Panc1 (cell line): ENCODE measurements at regions not wholly inside any gene's neighbourhood (a gene's known extent, or its start where the extent isn't known, plus 50 kb on each side); places are given as distances from the start of the nearest gene placed in this dataset.

Source experiments
- ATAC-seq: fragments of 200-7000 bp; cut with Tn5 transposase; 2 replicates; pipeline ENCODE4 v1.9.1; 2020; ENCODE audit warnings: mild to moderate bottlenecking, moderate library complexity
- BruUV-seq: library from RNA; stranded (reverse); fragments of 400-500 nt; replicated peaks from 2 replicates; lab custom pipeline; 2021; lab: Mats Ljungman, UMichigan
- CTCF ChIA-PET: fragments of 300-600 bp; sonication (Branson Sonifier 250); formaldehyde crosslinking; loops from one replicate; lab custom pipeline; 2022; ENCODE audit warnings: antibody characterized with exemption; lab: Charles Lee
- POLR2A ChIA-PET: fragments of 300-600 bp; sonication (Branson Sonifier 250); formaldehyde crosslinking; loops from one replicate; lab custom pipeline; 2022; ENCODE audit warnings: antibody characterized with exemption; lab: Charles Lee
- DNase-seq: peaks from one replicate; pipeline ENCODE4 v3.0.0-alpha.2; 2010; ENCODE audit warnings: low read depth, low spot score
- H3K27ac ChIP-seq: 2 replicates; pipeline ENCODE4 v1.5.1; 2011; ENCODE audit warnings: mild to moderate bottlenecking, low read length, inconsistent platforms
- H3K27me3 ChIP-seq: fragments of 200-500 bp; sonication (Bioruptor generic); 2 replicates; pipeline ENCODE4 v1.6.0; 2014; ENCODE audit warnings: low read length, inconsistent platforms; ENCODE audit not compliant: control insufficient read depth, insufficient read depth
- H3K36me3 ChIP-seq: fragments of 200-500 bp; sonication (Bioruptor generic); 2 replicates; pipeline ENCODE4 v1.5.1; 2014; ENCODE audit warnings: inconsistent platforms, mild to moderate bottlenecking, low read length, moderate library complexity; ENCODE audit not compliant: control insufficient read depth, insufficient read depth
- H3K4me1 ChIP-seq: 2 replicates; pipeline ENCODE4 v1.5.1; 2011; ENCODE audit warnings: inconsistent platforms, mild to moderate bottlenecking, low read length, moderate library complexity; ENCODE audit not compliant: control insufficient read depth, insufficient read depth
- H3K4me3 ChIP-seq, 2 experiments: 2 replicates each; pipeline ENCODE4 v1.5.1; 2011 to 2012; ENCODE audit warnings: low read depth in 2 of 2, low read length in 2 of 2, mild to moderate bottlenecking in 2 of 2, inconsistent platforms in 1 of 2, moderate library complexity in 1 of 2
- H3K9me3 ChIP-seq: fragments of 200-500 bp; sonication (Bioruptor generic); 2 replicates; pipeline ENCODE4 v1.5.1; 2014; ENCODE audit warnings: low read depth, mild to moderate bottlenecking, inconsistent platforms, low read length, moderate library complexity; ENCODE audit not compliant: control insufficient read depth, insufficient read depth
- POLR2AphosphoS5 ChIP-seq: IDR thresholded peaks from 2 replicates; pipeline ENCODE4 v1.6.1; 2012; ENCODE audit warnings: mild to moderate bottlenecking, low read depth, low read length, moderate library complexity
- REST ChIP-seq, 2 experiments: IDR thresholded peaks; 2 replicates each; pipeline ENCODE4 v1.6.1; 2011 to 2012; ENCODE audit warnings: low read depth in 2 of 2, control low read depth in 1 of 2, low read length in 1 of 2, mild to moderate bottlenecking in 1 of 2, moderate library complexity in 1 of 2; ENCODE audit not compliant: insufficient read depth in 1 of 2
- SIN3A ChIP-seq: IDR thresholded peaks from 2 replicates; pipeline ENCODE4 v1.6.1; 2012; ENCODE audit warnings: low read depth, mild to moderate bottlenecking, low read length, moderate library complexity, borderline replicate concordance; ENCODE audit not compliant: insufficient read depth
- TCF7L2 ChIP-seq: IDR thresholded peaks from 2 replicates; pipeline ENCODE4 v1.6.1; 2011; ENCODE audit warnings: mild to moderate bottlenecking, low read depth, low read length, inconsistent platforms
- in situ Hi-C: cut with HindIII; loops from 2 replicates; pipeline ENCODE4 v1.10.0; 2016; ENCODE audit warnings: low sequenced_read_pairs, low pct_unique_long_range_greater_than_20kb
- intact Hi-C: fragments of 100-400 bp; cut with micrococcal nuclease; formaldehyde crosslinking; loops from one replicate; pipeline ENCODE4 v1.10.0; 2022; ENCODE audit not compliant: unreplicated experiment
- TF ChIP-seq, protein P1 (sequence below): fragments of 450-650 bp; IDR thresholded peaks from 2 replicates; pipeline ENCODE4 v1.5.1; 2017; ENCODE audit warnings: mild to moderate bottlenecking

DNA sequence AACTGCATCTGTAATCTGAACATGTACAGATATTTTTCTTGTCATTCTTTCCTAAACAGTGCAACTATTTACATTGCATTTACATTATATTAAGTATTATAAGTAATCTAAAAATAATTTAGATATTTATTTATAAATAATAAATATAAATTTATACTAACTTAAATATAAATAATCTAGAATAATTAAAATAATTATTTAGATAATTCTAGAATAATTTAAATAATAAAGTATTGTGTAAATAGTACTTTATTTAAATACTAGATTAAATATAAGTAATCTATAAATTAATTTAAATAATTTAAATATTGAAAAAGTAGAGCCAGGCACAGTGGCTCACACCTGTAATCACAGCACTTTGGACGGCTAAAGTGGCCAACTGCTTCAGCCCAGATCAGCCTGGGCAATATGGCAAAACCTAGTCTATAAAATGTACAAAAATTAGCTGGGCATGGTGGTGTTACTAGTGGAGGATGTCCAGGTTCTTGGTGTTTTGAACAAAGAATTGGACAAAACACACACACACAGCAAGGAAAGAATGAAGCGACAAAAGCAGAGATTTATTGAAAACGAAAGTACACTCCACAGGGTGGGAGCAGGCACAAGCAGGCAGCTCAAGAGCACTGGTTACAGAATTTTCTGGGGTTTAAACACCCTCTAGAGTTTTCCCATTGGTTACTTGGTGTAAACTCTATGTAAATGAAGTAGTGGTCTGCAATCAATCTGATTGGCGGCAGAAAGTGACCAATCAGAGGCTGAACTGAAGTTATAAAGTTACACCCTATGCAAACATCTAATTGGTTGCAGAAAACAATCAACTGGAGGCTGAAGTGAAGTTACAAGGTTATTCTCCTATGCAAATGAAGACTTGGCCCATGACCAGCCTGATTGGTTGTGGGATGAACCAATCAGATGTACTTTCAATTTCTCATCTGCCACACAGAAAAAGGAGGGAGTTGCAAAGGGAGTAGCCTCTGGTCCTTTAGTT is 100.2 kb upstream of the SP4 start:
- CTCF ChIA-PET, result no interaction called here

DNA sequence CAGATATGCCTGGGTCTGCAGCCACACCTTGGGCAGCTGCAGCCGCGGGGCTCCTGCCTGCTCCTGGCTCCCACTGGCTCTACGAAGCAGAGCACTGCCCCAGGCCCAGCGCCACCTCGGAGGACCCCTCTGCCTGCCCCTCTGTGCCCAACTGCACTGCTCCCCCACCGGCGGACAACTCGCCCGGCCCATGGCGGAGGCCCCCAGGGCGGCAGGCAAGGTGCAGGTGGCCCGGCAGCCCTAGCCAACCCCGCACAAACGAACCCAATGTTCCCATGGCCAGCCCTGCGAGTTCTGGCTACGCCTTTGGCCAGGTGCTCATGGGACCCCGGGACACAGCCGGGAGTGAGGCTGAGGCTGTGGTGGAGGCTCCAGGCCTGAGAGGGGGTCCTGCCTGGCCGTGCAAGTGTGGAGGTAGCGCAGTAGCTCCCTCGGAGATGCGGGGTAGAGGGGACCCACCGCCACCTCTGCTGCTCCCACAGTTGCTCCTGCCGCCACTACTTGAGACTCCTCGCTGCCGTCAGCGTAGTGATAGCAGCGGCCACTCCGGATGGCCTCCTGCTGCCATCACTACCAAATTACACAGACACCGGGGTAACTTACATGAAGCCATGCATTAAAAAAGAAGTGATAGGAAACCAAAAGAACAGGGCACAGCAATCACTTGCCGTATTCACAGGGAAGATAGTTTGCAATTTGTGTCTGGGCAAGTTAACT is 97.3 kb upstream of the SP4 start:
- Histone ChIP-seq H3K4me1 (no peaks in the 10 kb centered on the region), H3K27ac (no peak overlapping the region), H3K4me3 (no peak overlapping the region), H3K9me3 (no peaks in the 10 kb centered on the region), H3K27me3 (peaks cover 3% of the 10 kb centered on the region; the same call in 1 of the 2 replicates), H3K36me3 (no peaks in the 10 kb centered on the region)
- ATAC-seq (no peak), DNase-seq (no peak)
- ChIA-PET CTCF (no interaction called here), POLR2A (no interaction called here)
- BruUV-seq, result no TSS peak
- intact Hi-C loops (no loop called here), in situ Hi-C loops (no loop called here)
- TF ChIP-seq SIN3A, result no peak
- TF ChIP-seq POLR2AphosphoS5, result no peak
- no peak for TF ChIP-seq REST (IDR thresholded peaks at IDR 0.05; ENCODE audit: insufficient read depth in 1 of 2, low read depth in 2 of 2, low read length in 1 of 2)
- TF ChIP-seq, protein P1, sequence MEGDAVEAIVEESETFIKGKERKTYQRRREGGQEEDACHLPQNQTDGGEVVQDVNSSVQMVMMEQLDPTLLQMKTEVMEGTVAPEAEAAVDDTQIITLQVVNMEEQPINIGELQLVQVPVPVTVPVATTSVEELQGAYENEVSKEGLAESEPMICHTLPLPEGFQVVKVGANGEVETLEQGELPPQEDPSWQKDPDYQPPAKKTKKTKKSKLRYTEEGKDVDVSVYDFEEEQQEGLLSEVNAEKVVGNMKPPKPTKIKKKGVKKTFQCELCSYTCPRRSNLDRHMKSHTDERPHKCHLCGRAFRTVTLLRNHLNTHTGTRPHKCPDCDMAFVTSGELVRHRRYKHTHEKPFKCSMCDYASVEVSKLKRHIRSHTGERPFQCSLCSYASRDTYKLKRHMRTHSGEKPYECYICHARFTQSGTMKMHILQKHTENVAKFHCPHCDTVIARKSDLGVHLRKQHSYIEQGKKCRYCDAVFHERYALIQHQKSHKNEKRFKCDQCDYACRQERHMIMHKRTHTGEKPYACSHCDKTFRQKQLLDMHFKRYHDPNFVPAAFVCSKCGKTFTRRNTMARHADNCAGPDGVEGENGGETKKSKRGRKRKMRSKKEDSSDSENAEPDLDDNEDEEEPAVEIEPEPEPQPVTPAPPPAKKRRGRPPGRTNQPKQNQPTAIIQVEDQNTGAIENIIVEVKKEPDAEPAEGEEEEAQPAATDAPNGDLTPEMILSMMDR, result no peak

More for the DNA sequence above, 100.2 kb upstream of the SP4 start:
- Histone ChIP-seq H3K4me3 (no peak overlapping the region), H3K4me1 (no peaks in the 10 kb centered on the region), H3K9me3 (no peaks in the 10 kb centered on the region), H3K27me3 (peaks cover 3% of the 10 kb centered on the region; the same call in 1 of the 2 replicates), H3K36me3 (no peaks in the 10 kb centered on the region), H3K27ac (no peak overlapping the region)
- POLR2A ChIA-PET, result no interaction called here
- in situ Hi-C loops, result no loop called here
- intact Hi-C loops, result no loop called here
- ATAC-seq, result no peak
- no peak for DNase-seq
- no TSS peak for BruUV-seq
- TF ChIP-seq SIN3A (no peak), POLR2AphosphoS5 (no peak), TCF7L2 (no peak), REST (IDR thresholded peaks at IDR 0.05; ENCODE audit: insufficient read depth in 1 of 2, low read depth in 2 of 2, low read length in 1 of 2) (no peak)
- TF ChIP-seq, protein P1, result no peak
